NB4 (cell line): ENCODE measurements at regions not wholly inside any gene's neighbourhood (a gene's known extent, or its start where the extent isn't known, plus 50 kb on each side); places are given as distances from the start of the nearest gene placed in this dataset.

ENCODE experiments used
- DNase-seq: peaks from one replicate; pipeline ENCODE4 v3.0.0; 2010; ENCODE audit warnings: low read depth
- H3K4me3 ChIP-seq: one replicate; pipeline ENCODE4 v1.5.1; 2011; ENCODE audit warnings: mild to moderate bottlenecking, low read depth, low read length, moderate library complexity
- MYC ChIP-seq: IDR thresholded peaks from 2 replicates; pipeline ENCODE4 v1.6.1; 2011; ENCODE audit warnings: low read depth, low read length
- POLR2A ChIP-seq: IDR thresholded peaks from 2 replicates; pipeline ENCODE4 v1.6.1; 2011; ENCODE audit warnings: mild to moderate bottlenecking; ENCODE audit not compliant: insufficient read length; ENCODE audit errors: extremely low read depth
- TF ChIP-seq, protein P1 (sequence below): IDR thresholded peaks from 2 replicates; pipeline ENCODE4 v1.6.1; 2011; ENCODE audit warnings: low read depth, low read length
- TF ChIP-seq, protein P2 (sequence below): IDR thresholded peaks from one replicate; pipeline ENCODE4 v1.5.1; 2012; ENCODE audit warnings: low read depth, low read length

DNA sequence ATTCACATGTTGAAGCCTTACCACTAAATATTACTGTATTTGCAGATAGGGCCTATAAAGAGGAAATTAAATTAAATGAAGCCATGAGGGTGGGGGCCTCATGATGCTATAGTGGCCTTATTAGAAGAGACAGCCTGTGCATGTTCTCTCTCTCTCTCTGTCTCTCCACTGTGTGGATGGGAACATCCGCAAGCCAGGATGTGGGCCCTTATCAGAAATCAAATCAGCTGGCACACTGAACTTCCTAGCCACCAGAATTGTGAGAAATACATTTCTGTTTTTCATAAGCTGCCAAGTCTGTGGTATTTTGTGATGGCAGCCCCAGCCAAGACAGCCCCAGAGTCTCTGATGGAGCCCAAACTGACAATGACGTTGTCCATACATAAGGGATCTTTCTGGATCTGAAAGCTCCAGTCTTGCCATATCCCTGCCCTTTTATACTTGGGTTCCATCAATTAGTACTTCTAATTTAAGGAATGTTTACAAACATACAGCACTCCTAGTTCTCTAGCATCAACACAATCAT lies 300.5 kb upstream of the ATP10B start:
- TF ChIP-seq MYC (no peak), POLR2A (no peak)
- TF ChIP-seq, protein P1, sequence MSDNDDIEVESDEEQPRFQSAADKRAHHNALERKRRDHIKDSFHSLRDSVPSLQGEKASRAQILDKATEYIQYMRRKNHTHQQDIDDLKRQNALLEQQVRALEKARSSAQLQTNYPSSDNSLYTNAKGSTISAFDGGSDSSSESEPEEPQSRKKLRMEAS = no peak
- TF ChIP-seq, protein P2, sequence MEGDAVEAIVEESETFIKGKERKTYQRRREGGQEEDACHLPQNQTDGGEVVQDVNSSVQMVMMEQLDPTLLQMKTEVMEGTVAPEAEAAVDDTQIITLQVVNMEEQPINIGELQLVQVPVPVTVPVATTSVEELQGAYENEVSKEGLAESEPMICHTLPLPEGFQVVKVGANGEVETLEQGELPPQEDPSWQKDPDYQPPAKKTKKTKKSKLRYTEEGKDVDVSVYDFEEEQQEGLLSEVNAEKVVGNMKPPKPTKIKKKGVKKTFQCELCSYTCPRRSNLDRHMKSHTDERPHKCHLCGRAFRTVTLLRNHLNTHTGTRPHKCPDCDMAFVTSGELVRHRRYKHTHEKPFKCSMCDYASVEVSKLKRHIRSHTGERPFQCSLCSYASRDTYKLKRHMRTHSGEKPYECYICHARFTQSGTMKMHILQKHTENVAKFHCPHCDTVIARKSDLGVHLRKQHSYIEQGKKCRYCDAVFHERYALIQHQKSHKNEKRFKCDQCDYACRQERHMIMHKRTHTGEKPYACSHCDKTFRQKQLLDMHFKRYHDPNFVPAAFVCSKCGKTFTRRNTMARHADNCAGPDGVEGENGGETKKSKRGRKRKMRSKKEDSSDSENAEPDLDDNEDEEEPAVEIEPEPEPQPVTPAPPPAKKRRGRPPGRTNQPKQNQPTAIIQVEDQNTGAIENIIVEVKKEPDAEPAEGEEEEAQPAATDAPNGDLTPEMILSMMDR = no peak
- DNase-seq = no peak
- H3K4me3 ChIP-seq = no peak overlapping the region

DNA sequence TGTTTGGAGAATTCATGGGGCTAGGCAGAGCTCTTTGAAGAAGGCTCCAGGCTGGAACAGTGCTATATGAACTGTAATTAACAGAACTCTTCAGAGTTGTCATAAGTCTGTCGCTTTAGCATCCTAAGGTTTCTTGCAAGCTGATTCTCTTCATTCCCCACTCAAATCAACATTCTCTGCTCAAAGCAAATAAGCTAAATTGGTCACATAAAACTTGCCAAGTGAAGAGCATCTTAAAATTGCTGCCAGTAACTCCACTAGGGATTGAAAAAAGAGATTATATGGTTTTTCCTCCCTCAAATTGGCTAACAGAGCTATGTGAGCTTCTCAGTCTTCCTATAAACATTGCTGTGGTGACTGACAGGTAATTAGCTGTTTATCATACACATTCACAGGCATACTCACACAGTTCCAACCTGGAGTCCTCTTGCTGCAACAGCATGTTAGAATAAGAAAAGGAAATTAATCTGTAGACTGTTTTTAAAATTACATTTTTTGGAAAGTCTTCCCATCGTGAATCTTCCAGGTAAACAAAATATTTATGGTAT lies 298.5 kb upstream of the ATP10B start:
- DNase-seq = no peak
- no peak overlapping the region for H3K4me3 ChIP-seq
- TF ChIP-seq MYC = no peak
- TF ChIP-seq, protein P1 = no peak
- no peak for TF ChIP-seq POLR2A
- TF ChIP-seq, protein P2 = no peak

DNA sequence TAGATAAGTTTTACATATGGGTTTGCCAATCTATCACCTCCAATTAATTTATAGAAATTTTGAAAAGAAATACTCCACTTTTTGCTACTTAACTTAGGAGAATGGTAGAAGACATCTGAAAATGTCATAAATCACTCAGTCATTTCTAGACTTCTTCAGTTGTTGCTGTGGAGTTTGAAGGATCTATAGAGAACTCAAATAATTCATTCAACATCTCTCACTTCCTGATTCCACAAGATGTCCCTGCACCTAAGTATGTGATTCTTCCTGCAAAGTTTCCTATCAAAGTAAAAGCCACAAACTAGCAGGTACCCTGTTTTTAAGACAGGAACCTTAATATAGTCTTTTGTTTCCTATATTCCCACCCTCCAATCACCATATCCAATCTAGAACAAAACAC lies 297.1 kb upstream of the ATP10B start:
- no peak overlapping the region for H3K4me3 ChIP-seq
- no peak for DNase-seq
- TF ChIP-seq MYC (no peak), POLR2A (no peak)
- TF ChIP-seq, protein P1 = no peak
- TF ChIP-seq, protein P2 = no peak

DNA sequence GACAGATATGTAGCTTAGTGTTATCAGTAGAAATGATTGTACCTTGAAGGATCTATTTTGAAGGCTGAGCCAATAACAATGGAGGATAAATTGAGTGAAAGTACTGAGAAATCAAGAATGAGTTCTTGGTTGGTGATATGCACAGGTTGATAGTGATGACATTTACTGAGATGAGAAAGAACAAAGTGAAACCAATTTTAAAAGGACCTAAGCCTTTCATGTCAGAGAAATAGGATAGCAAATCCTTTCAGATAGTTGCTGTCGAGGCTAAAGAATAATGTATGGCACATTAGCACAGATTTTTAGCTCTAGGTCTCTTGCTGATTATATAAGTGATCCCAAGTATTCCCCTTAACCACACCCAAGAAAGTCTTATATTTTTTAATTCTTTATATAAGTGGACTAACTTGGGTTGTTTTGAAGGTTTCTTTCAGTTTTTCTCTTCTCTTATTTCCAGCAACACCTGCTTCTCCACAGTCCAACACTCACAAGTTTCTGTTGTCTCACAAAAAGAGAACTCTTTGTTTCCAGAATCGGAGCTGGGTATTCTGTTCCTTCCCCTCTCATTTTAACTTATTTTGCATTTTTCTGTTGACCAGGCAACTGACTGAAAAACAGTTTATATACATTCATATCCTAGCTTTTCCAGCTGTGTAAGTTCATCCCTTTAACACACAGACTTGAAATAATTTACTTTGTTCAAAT lies 286.9 kb upstream of the ATP10B start:
- no peak overlapping the region for H3K4me3 ChIP-seq

DNA sequence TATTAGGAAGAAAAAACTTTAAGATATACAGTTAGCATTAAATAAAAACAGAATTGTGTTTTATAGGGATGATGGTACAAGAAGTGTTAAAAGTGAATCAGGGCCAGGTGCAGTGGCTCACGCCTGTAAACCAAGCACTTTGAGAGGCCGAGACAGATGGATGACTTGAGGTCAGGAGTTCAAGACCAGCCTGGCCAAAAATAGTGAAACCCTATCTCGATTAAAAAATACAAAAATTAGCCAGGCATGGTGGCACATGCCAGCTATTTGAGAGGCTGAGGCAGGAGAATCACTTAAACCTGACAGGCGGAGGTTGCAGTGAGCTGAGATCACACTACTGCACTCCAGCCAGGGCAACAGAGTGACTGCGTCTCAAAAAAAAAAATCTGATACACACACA lies 282.9 kb upstream of the ATP10B start:
- no peak overlapping the region for H3K4me3 ChIP-seq
- TF ChIP-seq, protein P1 = no peak
- TF ChIP-seq, protein P2 = no peak
- TF ChIP-seq MYC (no peak), POLR2A (no peak)
- no peak for DNase-seq

More for the DNA sequence above, 286.9 kb upstream of the ATP10B start:
- no peak for TF ChIP-seq POLR2A
- TF ChIP-seq, protein P2 = no peak
- TF ChIP-seq, protein P1 = no peak
- TF ChIP-seq MYC = no peak
- DNase-seq = no peak
